GM12875 (cell line): ENCODE measurements at regions not wholly inside any gene's neighbourhood (a gene's known extent, or its start where the extent isn't known, plus 50 kb on each side); places are given as distances from the start of the nearest gene placed in this dataset.

Source experiments
- H3K4me3 ChIP-seq: one replicate; pipeline ENCODE4 v1.5.1; 2011; ENCODE audit warnings: low read depth, low read length, control low read depth
- CTCF ChIP-seq: IDR thresholded peaks from 2 replicates; pipeline ENCODE4 v1.5.1; 2011; ENCODE audit warnings: low read depth, mild to moderate bottlenecking, control low read depth, inconsistent platforms, low read length, moderate library complexity, borderline replicate concordance; ENCODE audit not compliant: insufficient read depth

- no peak overlapping the region for H3K4me3 ChIP-seq
- no peak for TF ChIP-seq CTCF
Measured at GRCh38 chr2:223701761-223702160, 99.6 kb upstream of the SCG2 start.

GRCh38 chr2:223700221-223700620, 98.1 kb upstream of the SCG2 start:
- no peak for TF ChIP-seq CTCF
- no peak overlapping the region for H3K4me3 ChIP-seq

GRCh38 chr2:223697892-223698645, 95.9 kb upstream of the SCG2 start:
- no peak overlapping the region for H3K4me3 ChIP-seq
- no peak for TF ChIP-seq CTCF

- H3K4me3 ChIP-seq = no peak overlapping the region
- TF ChIP-seq CTCF = no peak
Measured at GRCh38 chr2:223697316-223697891, 95.2 kb upstream of the SCG2 start.

GRCh38 chr2:223696719-223697118, 94.6 kb upstream of the SCG2 start:
- no peak for TF ChIP-seq CTCF
- H3K4me3 ChIP-seq = no peak overlapping the region

GRCh38 chr2:223692191-223692947, 90.2 kb upstream of the SCG2 start:
- peak; percentile 44; the same call in 1 of the 2 replicates for TF ChIP-seq CTCF
- H3K4me3 ChIP-seq = no peak overlapping the region
